Fibroblast of lung (primary cell): ENCODE measurements at regions not wholly inside any gene's neighbourhood (a gene's known extent, or its start where the extent isn't known, plus 50 kb on each side); places are given as distances from the start of the nearest gene placed in this dataset.

Source experiments
- DNase-seq, 2 donors: peaks; one replicate each; pipeline versions ENCODE4 v3.0.0 to v3.0.0-alpha.2; 2010; ENCODE audit warnings: low read depth in 2 of 2
- H2AFZ ChIP-seq: 2 replicates; pipeline ENCODE4 v1.5.1; 2012; ENCODE audit warnings: low read length, control low read depth, inconsistent platforms
- H3K27ac ChIP-seq: 2 replicates; pipeline ENCODE4 v1.5.1; 2011; ENCODE audit warnings: low read length, control low read depth; ENCODE audit not compliant: insufficient read depth
- H3K27me3 ChIP-seq: 2 replicates; pipeline ENCODE4 v1.5.1; 2011; ENCODE audit warnings: mild to moderate bottlenecking, low read length; ENCODE audit not compliant: control insufficient read depth, insufficient read depth
- H3K36me3 ChIP-seq: 2 replicates; pipeline ENCODE4 v1.5.1; 2011; ENCODE audit warnings: low read length; ENCODE audit not compliant: control insufficient read depth, insufficient read depth
- H3K4me1 ChIP-seq: 2 replicates; pipeline ENCODE4 v1.5.1; 2011; ENCODE audit warnings: low read length; ENCODE audit not compliant: control insufficient read depth, insufficient read depth; ENCODE audit errors: extremely low read depth
- H3K4me2 ChIP-seq: 2 replicates; pipeline ENCODE4 v1.5.1; 2011; ENCODE audit warnings: low read length, control low read depth; ENCODE audit not compliant: insufficient read depth; ENCODE audit errors: extremely low read depth
- H3K4me3 ChIP-seq, 4 experiments: fragments of 200-600 bp in 1 of 4; sonication (generic) in 1 of 4; replicated peaks in 1 of 4; 2 replicates each; pipeline ENCODE4 v1.5.1; 2011 to 2016; ENCODE audit warnings: low read length in 4 of 4, low read depth in 3 of 4, mild to moderate bottlenecking in 3 of 4, control low read depth in 2 of 4, inconsistent platforms in 1 of 4, mixed read lengths in 1 of 4; ENCODE audit not compliant: insufficient read depth in 1 of 4; ENCODE audit errors: control extremely low read depth in 1 of 4
- H3K79me2 ChIP-seq: 2 replicates; pipeline ENCODE4 v1.5.1; 2012; ENCODE audit warnings: mild to moderate bottlenecking, low read length, inconsistent platforms; ENCODE audit not compliant: control insufficient read depth, insufficient read depth
- H3K9ac ChIP-seq: 2 replicates; pipeline ENCODE4 v1.5.1; 2011; ENCODE audit warnings: mild to moderate bottlenecking, low read length, control low read depth; ENCODE audit not compliant: insufficient read depth
- H3K9me3 ChIP-seq: 2 replicates; pipeline ENCODE4 v1.5.1; 2012; ENCODE audit warnings: low read depth, low read length; ENCODE audit not compliant: control insufficient read depth, insufficient read depth
- H4K20me1 ChIP-seq: 2 replicates; pipeline ENCODE4 v1.5.1; 2011; ENCODE audit warnings: low read length; ENCODE audit not compliant: control insufficient read depth, insufficient read depth; ENCODE audit errors: extremely low read depth
- CTCF ChIP-seq, 2 donors: IDR thresholded peaks in 1 of 2; conservative IDR thresholded peaks in 1 of 2; 1 replicate in 1 of 2; 2 replicates in 1 of 2; pipeline ENCODE4 v1.5.1; 2011 to 2012; ENCODE audit warnings: low read length in 2 of 2, control low read depth in 1 of 2, inconsistent platforms in 1 of 2, low read depth in 1 of 2, mild to moderate bottlenecking in 1 of 2
- EZH2 ChIP-seq: IDR thresholded peaks from 2 replicates; pipeline ENCODE4 v1.5.1; 2012; ENCODE audit warnings: low read length, control low read depth, mild to moderate bottlenecking; ENCODE audit errors: missing control alignments

GRCh38 chr15:31271224-31271635 is 55.4 kb upstream of the KLF13 start:
- DNase-seq, result no peak
- Histone ChIP-seq H3K27ac (no peak overlapping the region), H3K79me2 (no peaks in the 10 kb centered on the region), H3K4me1 (no peaks in the 10 kb centered on the region), H3K4me2 (no peak overlapping the region), H3K4me3 (no peak overlapping the region), H2AFZ (no peak overlapping the region), H4K20me1 (peaks cover 1% of the 10 kb centered on the region), H3K36me3 (no peaks in the 10 kb centered on the region), H3K27me3 (no peaks in the 10 kb centered on the region), H3K9me3 (no peaks in the 10 kb centered on the region), H3K9ac (no peak overlapping the region)
- TF ChIP-seq CTCF (conservative IDR thresholded peaks at IDR 0.05 in 1 of 2, IDR thresholded peaks at IDR 0.05 in 1 of 2; ENCODE audit: low read depth in 1 of 2, low read length in 2 of 2) (no peak), EZH2 (no peak)

- H3K9ac ChIP-seq, result no peak overlapping the region
- no peak for DNase-seq
These were observed 54.7 kb upstream of the KLF13 start for GRCh38 chr15:31271711-31272557.

More at GRCh38 chr15:31271711-31272557, 54.7 kb upstream of the KLF13 start:
- Histone ChIP-seq H3K4me1 (no peaks in the 10 kb centered on the region), H3K27ac (no peak overlapping the region), H4K20me1 (peaks cover 1% of the 10 kb centered on the region), H3K4me3 (no peak overlapping the region), H2AFZ (no peak overlapping the region), H3K4me2 (no peak overlapping the region), H3K36me3 (no peaks in the 10 kb centered on the region), H3K9me3 (no peaks in the 10 kb centered on the region), H3K79me2 (no peaks in the 10 kb centered on the region), H3K27me3 (no peaks in the 10 kb centered on the region)
- TF ChIP-seq CTCF (conservative IDR thresholded peaks at IDR 0.05 in 1 of 2, IDR thresholded peaks at IDR 0.05 in 1 of 2; ENCODE audit: low read depth in 1 of 2, low read length in 2 of 2) (no peak), EZH2 (no peak)
